IMR-90 (cell line): ENCODE measurements at regions not wholly inside any gene's neighbourhood (a gene's known extent, or its start where the extent isn't known, plus 50 kb on each side); places are given as distances from the start of the nearest gene placed in this dataset.
A peak's percentile ranks its signal among the peaks of the same experiment; 100 is the strongest.

Experiments
- ATAC-seq: fragments of 200-7000 bp; cut with Tn5 transposase; 2 replicates; pipeline ENCODE4 v1.9.1; 2020; ENCODE audit warnings: low read depth, mild to moderate bottlenecking, moderate library complexity
- BruUV-seq: library from RNA; stranded (reverse); fragments of 400-500 nt; replicated peaks from 2 replicates; lab custom pipeline; 2021; lab: Mats Ljungman, UMichigan
- CTCF ChIA-PET: fragments of 300-600 bp; formaldehyde crosslinking; extraction: SDS; loops from one replicate; lab custom pipeline; 2021; ENCODE audit warnings: antibody characterized with exemption; lab: Yijun Ruan, JAX
- POLR2A ChIA-PET: fragments of 300-600 bp; sonication (Branson Sonifier 250); formaldehyde crosslinking; loops from one replicate; lab custom pipeline; 2022; ENCODE audit warnings: antibody characterized with exemption; ENCODE audit not compliant: unreplicated experiment; lab: Charles Lee
- DNase-seq: peaks from one replicate; pipeline ENCODE4 v3.0.0; 2013
- H2AFZ ChIP-seq: replicated peaks from 2 replicates; pipeline ENCODE3; 2013; ENCODE audit warnings: low read length, mild to moderate bottlenecking; ENCODE audit not compliant: poor library complexity
- H2AK5ac ChIP-seq: 2 replicates; pipeline ENCODE4 v1.6.1; 2013; ENCODE audit warnings: low read depth, low read length, inconsistent platforms
- H2AK9ac ChIP-seq: replicated peaks from 2 replicates; pipeline ENCODE3; 2013; ENCODE audit warnings: mild to moderate bottlenecking, low read depth, low read length, moderate library complexity; ENCODE audit not compliant: poor library complexity
- H2BK120ac ChIP-seq: 2 replicates; pipeline ENCODE4 v1.6.1; 2013; ENCODE audit warnings: low read depth, low read length, inconsistent platforms
- H2BK15ac ChIP-seq: 3 replicates; pipeline ENCODE4 v1.6.1; 2013; ENCODE audit warnings: low read depth, low read length, inconsistent platforms
- H2BK20ac ChIP-seq: 2 replicates; pipeline ENCODE4 v1.6.1; 2013; ENCODE audit warnings: low read depth, mild to moderate bottlenecking, inconsistent platforms, low read length, moderate library complexity
- H2BK5ac ChIP-seq: 2 replicates; pipeline ENCODE4 v1.6.1; 2013; ENCODE audit warnings: mild to moderate bottlenecking, low read depth, low read length, inconsistent platforms; ENCODE audit not compliant: poor library complexity, severe bottlenecking
- H3K14ac ChIP-seq: replicated peaks from 2 replicates; pipeline ENCODE4 v1.6.1; 2013; ENCODE audit warnings: low read depth, low read length, inconsistent platforms
- H3K18ac ChIP-seq: 2 replicates; pipeline ENCODE4 v1.6.1; 2013; ENCODE audit warnings: low read depth, low read length, control low read depth
- H3K23ac ChIP-seq: 2 replicates; pipeline ENCODE4 v1.6.1; 2013; ENCODE audit warnings: low read depth, low read length, inconsistent platforms
- H3K27ac ChIP-seq: 2 replicates; pipeline ENCODE4 v1.5.1; 2013; ENCODE audit warnings: mild to moderate bottlenecking, control low read depth, low read length; ENCODE audit not compliant: insufficient read depth
- H3K27me3 ChIP-seq: 2 replicates; pipeline ENCODE4 v1.6.1; 2013; ENCODE audit warnings: low read length; ENCODE audit not compliant: control insufficient read depth, insufficient read depth
- H3K36me3 ChIP-seq: 2 replicates; pipeline ENCODE4 v1.6.1; 2013; ENCODE audit warnings: low read length, mixed read lengths; ENCODE audit not compliant: control insufficient read depth, insufficient read depth
- H3K4ac ChIP-seq: 2 replicates; pipeline ENCODE4 v1.6.1; 2013; ENCODE audit warnings: low read depth, low read length, inconsistent platforms
- H3K4me1 ChIP-seq: 2 replicates; pipeline ENCODE4 v1.6.1; 2013; ENCODE audit warnings: low read length, mixed read lengths; ENCODE audit not compliant: control insufficient read depth, insufficient read depth
- H3K4me2 ChIP-seq: 2 replicates; pipeline ENCODE4 v1.6.1; 2013; ENCODE audit warnings: low read depth, mild to moderate bottlenecking, control low read depth, low read length, moderate library complexity
- H3K4me3 ChIP-seq: 2 replicates; pipeline ENCODE4 v1.5.1; 2013; ENCODE audit warnings: low read depth, mild to moderate bottlenecking, control low read depth, low read length, moderate library complexity; ENCODE audit not compliant: insufficient read depth
- H3K56ac ChIP-seq: 2 replicates; pipeline ENCODE4 v1.6.1; 2013; ENCODE audit warnings: low read length, inconsistent platforms; ENCODE audit not compliant: insufficient read depth; ENCODE audit errors: extremely low read depth
- H3K79me1 ChIP-seq, 2 experiments: 2 replicates each; pipeline ENCODE4 v1.6.1; 2013; ENCODE audit warnings: low read length in 2 of 2, inconsistent platforms in 1 of 2, low read depth in 1 of 2
- H3K9ac ChIP-seq: 2 replicates; pipeline ENCODE4 v1.6.1; 2013; ENCODE audit warnings: low read depth, low read length, control low read depth
- H3K9me1 ChIP-seq: 2 replicates; pipeline ENCODE4 v1.6.1; 2013; ENCODE audit warnings: low read length, inconsistent platforms; ENCODE audit not compliant: insufficient read depth
- H3K9me3 ChIP-seq: 2 replicates; pipeline ENCODE4 v1.6.1; 2013; ENCODE audit warnings: low read length; ENCODE audit not compliant: control insufficient read depth, insufficient read depth
- H4K20me1 ChIP-seq: 2 replicates; pipeline ENCODE4 v1.6.1; 2013; ENCODE audit warnings: low read length, inconsistent platforms; ENCODE audit not compliant: insufficient read depth
- H4K5ac ChIP-seq: 2 replicates; pipeline ENCODE4 v1.6.1; 2013; ENCODE audit warnings: mild to moderate bottlenecking, low read depth, low read length, control low read depth
- H4K8ac ChIP-seq, 2 experiments: 2 replicates each; pipeline ENCODE4 v1.6.1; 2013; ENCODE audit warnings: low read depth in 2 of 2, low read length in 2 of 2, control low read depth in 1 of 2, inconsistent platforms in 1 of 2
- H4K91ac ChIP-seq: 2 replicates; pipeline ENCODE4 v1.6.1; 2013; ENCODE audit warnings: low read depth, low read length, inconsistent platforms; ENCODE audit not compliant: insufficient read depth
- CEBPB ChIP-seq: IDR thresholded peaks from 2 replicates; pipeline ENCODE4 v1.6.1; 2012; ENCODE audit warnings: low read depth, low read length, improper control_type of control experiment
- NFE2L2 ChIP-seq: fragments of 150-350 bp; IDR thresholded peaks from 2 replicates; pipeline ENCODE4 v1.6.1; 2016; ENCODE audit warnings: low read depth, mild to moderate bottlenecking, low read length
- dilution Hi-C: fragments of 300-500 bp; cut with HindIII; formaldehyde crosslinking; loops from one replicate; pipeline ENCODE4 v1.14.3; 2018; ENCODE audit warnings: low sequenced_read_pairs; ENCODE audit not compliant: unreplicated experiment
- in situ Hi-C: fragments of 300-500 bp; cut with MboI; formaldehyde crosslinking; loops from 3 replicates; pipeline ENCODE4 v1.14.3; 2019; ENCODE audit warnings: low sequenced_read_pairs, inconsistent platforms, mixed read lengths
- intact Hi-C: fragments of 100-400 bp; cut with micrococcal nuclease; formaldehyde crosslinking; loops from 2 replicates; pipeline ENCODE4 v1.10.0; 2022

DNA sequence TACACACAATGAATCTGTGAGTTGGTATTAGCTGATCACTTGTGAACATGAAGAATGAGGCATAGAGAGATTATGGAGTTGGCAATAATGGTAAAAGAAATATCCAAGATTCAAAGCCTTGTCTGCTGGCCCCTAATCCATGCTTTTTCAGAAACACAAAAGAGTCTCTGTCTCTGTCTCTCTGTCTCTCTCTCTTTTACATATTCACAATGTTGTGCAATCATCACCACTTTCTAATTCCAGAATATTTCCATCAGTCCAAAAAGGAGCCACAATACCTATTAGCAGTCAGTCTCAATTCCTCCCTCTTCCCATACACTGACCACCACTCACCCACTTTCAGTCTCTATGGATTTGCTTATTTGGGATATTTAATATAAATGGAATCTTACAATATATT, 370.1 kb upstream of the CDH8 start:
- H4K5ac ChIP-seq, result no peak overlapping the region
- H3K79me1 ChIP-seq, result no peaks in the 10 kb centered on the region
- no peak overlapping the region for H3K4ac ChIP-seq
- no peaks in the 10 kb centered on the region for H4K20me1 ChIP-seq
- H2BK120ac ChIP-seq, result no peak overlapping the region
- peaks cover 5% of the 10 kb centered on the region for H3K9me3 ChIP-seq
- TF ChIP-seq CEBPB (0 out of 2 replicates have a peak, but pooled peaks have one; percentile 19), NFE2L2 (no peak)
- ChIA-PET POLR2A (no interaction called here), CTCF (no interaction called here)
- no peak overlapping the region for H4K8ac ChIP-seq
- no peaks in the 10 kb centered on the region for H3K4me1 ChIP-seq
- no peak overlapping the region for H3K23ac ChIP-seq
- no peak overlapping the region for H4K91ac ChIP-seq
- H3K56ac ChIP-seq, result no peak overlapping the region
- no peak overlapping the region for H3K14ac ChIP-seq
- H3K36me3 ChIP-seq, result no peaks in the 10 kb centered on the region
- H3K18ac ChIP-seq, result no peak overlapping the region
- intact Hi-C loops, result no loop called here
- no TSS peak for BruUV-seq
- no peak overlapping the region for H2BK5ac ChIP-seq
- H3K4me2 ChIP-seq, result no peak overlapping the region
- no peaks in the 10 kb centered on the region for H3K27me3 ChIP-seq
- no peak overlapping the region for H2AK9ac ChIP-seq
- no peak overlapping the region for H3K9ac ChIP-seq
- H2AFZ ChIP-seq, result no peak overlapping the region
- dilution Hi-C loops, result no loop called here
- H2BK20ac ChIP-seq, result no peak overlapping the region
- no peaks in the 10 kb centered on the region for H3K9me1 ChIP-seq
- DNase-seq, result no peak
- no peak overlapping the region for H3K4me3 ChIP-seq
- no peak overlapping the region for H3K27ac ChIP-seq
- no peak for ATAC-seq
- H2AK5ac ChIP-seq, result no peak overlapping the region
- no peak overlapping the region for H2BK15ac ChIP-seq
- in situ Hi-C loops, result no loop called here
